NCI-H774 (cell line): ENCODE measurements at regions not wholly inside any gene's neighbourhood (a gene's known extent, or its start where the extent isn't known, plus 50 kb on each side); places are given as distances from the start of the nearest gene placed in this dataset.

Experiments
- DNase-seq: peaks from one replicate; lab custom pipeline; 2025; lab: John Stamatoyannopoulos, UW

GRCh38 chr2:207236156-207236935 lies 70.6 kb upstream of the KLF7 start:
- no peak for DNase-seq

DNA sequence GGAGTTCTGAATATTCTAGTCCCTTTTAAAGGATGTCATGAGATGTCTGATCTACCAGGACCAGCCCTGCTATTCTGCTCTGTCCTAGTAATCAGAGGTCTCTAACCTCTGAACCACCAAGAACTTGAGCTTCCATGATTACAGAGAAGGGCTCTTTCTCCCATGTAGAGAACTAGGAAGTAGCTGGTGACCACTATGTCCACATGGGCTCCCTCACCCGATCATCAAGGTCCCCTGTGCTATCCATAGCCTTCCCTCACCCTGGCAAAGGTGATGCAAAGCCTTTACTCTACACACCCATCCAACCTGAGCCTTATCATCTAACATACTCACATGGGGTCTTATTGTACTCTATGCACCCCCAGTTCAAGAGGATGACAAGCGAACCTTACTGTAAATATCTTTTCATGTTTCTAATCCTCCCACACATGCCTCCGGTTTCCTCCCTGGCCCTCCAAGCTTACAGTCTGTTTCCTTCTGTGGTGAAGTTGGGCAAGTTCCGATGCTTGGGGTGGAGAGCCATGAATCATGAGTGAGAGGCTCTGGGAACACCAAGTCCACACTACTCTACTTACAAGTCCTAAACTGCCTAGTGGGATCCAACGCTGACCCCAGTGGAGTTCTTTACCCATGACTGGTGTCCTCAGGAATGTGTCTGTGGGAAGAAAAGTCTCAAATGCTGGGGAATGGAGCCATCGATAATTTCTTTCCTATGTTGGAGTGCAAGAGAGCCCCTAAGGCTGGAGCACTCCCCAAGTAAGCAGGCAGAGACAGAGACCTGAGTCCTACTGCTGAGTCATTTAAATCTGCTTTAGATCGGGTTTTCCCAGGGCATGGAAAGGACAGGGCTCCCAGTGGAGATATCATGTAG lies 73.3 kb upstream of the KLF7 start:
- no peak for DNase-seq

- DNase-seq, result no peak
Measured at GRCh38 chr2:207239754-207240494, 74.2 kb upstream of the KLF7 start.

DNA sequence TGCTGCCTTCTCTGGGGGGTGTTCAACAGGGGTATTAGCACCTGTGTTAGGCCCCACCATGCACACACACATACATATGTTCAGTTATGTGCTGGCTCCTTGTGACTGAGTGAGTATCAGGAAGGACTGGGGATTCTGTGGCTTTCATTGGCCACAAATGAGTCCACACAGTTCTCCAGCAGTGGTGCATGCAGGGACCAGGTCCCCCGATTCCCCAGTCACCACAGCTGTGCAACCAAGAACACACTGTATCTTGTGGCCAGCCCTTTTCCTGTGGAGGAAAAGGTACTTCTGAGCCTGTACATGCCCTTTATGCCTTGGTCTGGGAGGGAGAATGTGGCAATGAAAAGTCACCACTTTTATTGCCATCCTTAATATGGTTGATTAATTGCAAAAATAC lies 74.9 kb upstream of the KLF7 start:
- no peak for DNase-seq

DNA sequence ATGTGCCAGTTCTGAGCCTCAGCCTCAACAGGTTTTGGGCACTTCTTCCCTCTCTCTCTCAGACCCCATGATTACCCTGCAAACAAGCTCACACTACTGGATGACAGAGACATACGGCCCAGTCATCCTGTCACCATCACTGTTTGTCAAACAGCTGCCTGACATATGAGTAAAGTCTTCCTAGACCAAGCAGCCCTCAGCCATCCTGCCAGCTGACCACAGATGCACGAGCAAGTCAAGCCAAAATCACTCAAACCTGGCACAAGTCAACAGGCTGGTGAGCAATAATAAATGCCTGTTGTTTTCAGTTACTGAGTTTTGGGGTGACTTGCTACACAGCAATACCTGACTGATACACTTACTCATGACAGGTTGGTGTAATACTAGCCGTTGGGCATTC lies 75.5 kb upstream of the KLF7 start:
- DNase-seq, result no peak

DNA sequence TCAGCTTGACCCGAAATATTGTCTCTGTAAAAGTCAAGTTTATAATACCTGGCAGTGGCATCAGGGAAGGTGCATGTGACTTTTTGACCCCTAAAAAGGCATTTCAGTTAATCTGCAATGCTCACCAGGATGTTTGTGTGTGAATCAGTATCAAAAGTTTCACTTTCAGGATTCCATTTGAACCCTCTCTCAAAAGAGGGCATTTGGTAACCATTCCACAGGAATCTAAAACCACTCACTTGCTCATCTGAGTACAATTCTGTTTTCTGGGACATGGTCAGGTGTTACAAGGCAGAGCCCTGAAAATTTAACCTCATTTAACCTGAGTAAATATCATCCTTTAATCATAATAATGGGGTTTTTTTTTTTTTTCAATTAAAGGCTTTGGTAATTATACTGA lies 77.9 kb upstream of the KLF7 start:
- DNase-seq, result no peak

DNA sequence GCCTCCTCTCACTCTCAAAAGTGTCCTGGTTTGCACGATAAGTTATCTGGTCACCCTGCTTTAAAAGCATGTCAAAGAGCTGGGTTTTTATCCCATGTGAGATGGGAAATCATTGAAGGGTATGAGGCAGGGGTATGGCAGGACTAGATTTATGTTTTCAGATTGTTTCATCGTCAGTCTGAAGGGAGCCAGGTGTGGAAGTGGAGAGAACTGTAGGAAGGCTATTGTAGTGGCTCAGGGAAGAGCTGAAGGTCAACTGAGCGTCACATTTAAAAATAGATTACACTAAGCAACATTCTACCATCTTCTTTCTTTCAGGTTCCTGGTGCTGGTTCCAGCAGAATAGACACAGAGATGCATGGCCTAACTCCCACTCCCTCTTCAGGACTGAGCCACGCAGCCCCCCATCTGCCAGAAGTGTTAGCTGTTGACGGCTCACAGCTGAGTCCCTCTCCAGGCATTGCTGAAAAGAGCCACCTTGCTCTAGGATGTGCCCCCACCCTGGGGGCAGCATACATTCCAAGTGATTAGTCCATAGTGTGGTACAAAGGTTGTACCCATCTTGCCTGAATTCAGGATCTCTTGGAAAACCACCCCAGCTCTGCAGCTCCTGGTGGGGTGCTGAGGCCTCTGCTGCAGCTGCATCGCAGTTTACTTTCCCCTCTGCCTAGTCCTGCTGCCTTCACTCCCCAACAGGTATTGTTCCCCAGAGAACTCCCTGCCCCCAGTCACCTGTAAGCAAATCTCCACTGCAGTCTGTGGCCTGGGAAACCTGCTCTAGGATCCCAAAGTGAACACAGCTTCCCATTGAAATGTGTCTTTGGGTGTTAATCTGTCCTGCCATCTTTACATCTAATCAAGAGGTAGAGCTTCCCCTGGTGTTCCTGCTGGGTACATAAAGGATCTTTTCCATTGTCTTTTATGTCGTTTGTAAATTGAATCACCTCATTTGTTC lies 79.5 kb upstream of the KLF7 start:
- no peak for DNase-seq

DNA sequence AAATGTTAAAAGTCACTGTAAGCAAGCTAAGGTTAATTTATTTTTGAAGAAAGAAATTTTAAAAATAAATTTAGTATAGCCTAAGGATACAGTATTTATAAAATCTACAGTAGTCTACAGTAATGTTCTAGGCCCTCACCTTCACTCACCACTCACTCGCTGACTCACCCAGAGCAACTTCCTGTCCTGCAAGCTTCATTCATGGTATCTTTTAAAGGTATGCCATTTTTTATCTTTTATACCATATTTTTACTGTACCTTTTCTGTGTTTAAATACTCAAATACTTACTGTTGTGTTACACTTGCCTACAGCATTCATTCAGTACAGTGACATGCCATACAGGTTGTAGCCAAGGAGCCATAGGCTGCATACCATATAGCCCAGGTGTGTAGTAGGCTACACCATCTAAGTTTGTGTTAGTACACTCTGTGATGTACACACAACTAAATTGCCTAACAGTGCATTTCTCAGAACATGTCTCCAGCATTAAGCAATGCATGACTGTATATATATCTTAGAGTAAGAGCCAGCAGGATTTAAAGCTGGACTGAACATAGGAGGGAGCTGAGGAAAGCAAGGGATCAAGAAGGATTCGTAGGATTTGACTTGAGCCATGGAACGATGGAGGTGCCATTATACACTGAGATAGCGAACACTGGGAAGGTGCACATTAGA lies 83.1 kb upstream of the KLF7 start:
- DNase-seq, result no peak

- no peak for DNase-seq
Measured at GRCh38 chr2:207251022-207251421, 85.3 kb upstream of the KLF7 start.

DNA sequence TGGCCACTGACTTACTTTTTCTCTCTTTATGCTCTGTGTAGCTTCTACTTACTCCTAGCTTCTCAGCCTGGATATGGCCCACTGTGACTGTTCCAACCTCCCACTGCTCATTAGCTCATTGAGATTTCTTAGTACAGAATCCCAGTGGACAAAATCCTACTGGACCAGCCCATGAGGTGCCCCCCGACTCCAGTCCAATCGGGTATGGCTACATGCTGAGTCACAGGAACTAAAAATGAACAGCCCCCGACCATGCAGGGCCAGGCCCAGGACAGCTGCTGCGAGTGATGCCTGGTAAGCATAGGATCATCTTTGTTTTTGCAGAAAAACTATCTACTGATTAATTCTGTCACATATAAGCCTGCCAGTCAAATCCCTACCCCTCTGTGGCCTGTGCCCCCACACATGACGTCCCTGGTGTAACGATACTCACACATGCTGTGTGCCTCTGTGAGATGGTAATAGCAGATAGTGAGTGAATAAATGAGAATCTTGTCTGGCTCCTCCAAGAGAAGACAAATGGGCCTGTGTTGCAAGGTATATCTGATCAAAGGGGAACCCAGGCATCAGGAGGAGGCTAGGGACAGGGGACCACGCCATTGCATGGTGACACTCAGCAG lies 85.9 kb upstream of the KLF7 start:
- no peak for DNase-seq

- no peak for DNase-seq
Measured at GRCh38 chr2:207252416-207252815, 86.7 kb upstream of the KLF7 start.

DNA sequence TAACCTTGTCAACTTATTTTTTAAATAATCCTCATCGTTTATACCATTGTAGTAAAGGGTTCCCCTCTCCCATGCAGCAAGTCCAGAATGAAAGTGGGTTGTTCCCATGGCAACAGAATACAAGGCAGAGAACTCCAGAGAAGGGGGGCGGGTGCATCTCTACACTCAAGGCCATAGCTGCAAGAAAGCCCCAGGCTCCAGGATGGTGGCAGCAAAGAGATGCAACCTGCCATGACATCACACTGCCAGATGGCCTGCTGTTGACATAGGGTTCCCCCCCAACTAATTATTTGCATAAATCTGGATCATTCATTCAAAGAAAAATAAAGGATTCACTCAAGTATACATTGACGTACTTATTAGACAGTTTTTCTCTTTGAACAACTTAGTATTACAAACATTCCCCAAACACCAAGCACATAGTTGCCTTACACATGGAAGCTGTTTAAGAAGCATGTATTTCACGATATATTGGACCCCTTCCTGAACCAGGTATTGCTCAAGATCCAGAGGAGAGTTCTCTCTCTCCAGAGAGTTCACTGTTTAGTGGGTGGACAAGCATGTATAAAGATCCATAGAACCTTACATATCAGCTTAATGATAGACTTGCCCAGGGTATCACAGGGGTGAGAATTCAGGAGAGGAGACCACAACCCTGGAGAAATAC lies 87.4 kb upstream of the KLF7 start:
- DNase-seq, result peak; percentile 5

DNA sequence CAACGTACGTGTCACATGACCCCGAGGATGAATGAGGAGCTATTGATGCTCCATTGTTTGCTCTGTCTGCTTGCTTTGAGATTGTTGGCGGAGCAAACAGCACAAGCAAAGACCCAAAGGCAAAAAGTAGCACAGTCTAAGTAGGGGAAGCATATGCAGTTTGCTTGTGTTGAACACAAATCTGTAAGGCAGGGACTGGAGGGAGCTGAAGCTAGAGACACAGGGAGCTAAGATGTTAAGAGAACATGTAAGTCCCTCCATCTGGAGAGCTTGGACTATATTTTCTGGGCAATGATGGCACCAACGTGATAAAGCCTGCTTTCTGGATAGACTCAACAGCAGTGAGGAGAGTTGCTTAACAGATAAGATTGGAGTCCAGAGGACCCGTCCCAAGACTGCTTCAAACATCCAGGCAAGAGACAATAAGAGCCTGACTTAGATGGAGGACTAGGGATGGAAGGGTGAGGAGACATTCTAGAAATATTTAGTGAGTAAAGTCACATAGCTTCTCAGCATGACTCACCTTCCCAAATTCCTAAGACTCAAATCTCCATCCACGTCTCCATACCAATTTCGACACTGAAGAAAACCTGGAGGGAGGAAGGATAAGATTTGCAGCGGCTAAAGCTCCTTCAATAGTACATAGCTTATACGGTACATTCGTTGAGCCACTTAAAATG lies 88.1 kb upstream of the KLF7 start:
- no peak for DNase-seq

DNA sequence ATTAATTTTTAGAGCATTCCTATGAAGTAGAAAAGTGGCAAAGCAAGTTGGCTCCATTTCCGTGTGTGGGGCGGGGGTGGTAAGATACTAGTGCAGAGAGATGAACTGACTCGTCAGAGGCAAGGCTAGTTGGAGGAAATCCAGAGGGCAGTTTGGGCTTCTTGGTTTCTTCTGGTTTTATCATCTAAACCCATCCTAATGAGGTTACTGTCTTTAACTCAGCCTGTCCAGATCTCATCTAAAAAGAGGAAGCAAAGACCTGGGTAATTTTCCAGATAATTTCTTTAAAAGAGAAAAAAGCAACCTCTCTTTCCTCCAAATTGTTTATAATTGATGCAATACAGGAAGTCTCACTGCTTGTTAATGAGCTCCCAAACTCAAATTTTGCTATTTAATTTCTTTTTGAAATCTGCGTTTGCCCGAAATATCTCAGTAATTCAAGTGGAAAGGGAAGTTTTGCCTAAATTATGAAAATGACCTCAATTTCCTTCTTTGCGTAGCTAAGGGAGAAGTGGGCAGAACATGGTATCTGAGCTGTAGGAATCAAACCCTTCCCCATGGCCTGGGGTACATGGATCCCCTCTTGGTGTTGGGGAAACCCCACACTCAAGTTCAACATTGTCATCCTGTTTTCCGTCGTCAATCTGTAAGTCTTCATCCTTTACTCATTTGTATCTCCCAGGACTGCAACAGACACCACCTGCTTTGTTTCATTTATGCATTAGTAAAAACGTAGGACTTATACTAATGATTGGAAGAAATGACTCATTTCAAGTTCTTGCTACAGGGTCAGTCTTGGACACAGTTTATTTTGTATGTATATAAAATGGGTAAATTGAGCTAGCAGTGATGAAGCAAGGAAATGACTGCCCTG lies 89.1 kb upstream of the KLF7 start:
- no peak for DNase-seq

- DNase-seq, result no peak
Measured at GRCh38 chr2:207255565-207256470, 90.1 kb upstream of the KLF7 start.

GRCh38 chr2:207256476-207257207 lies 90.9 kb upstream of the KLF7 start:
- no peak for DNase-seq
